HepG2 (cell line): ENCODE measurements at regions not wholly inside any gene's neighbourhood (a gene's known extent, or its start where the extent isn't known, plus 50 kb on each side); places are given as distances from the start of the nearest gene placed in this dataset.

Experiments used
- ARID3A ChIP-seq: IDR thresholded peaks from 2 replicates; pipeline ENCODE4 v1.6.1; 2012; ENCODE audit warnings: low read depth, low read length, improper control_type of control experiment
- ATF3 ChIP-seq: sonication (generic); formaldehyde crosslinking; IDR thresholded peaks from 2 replicates; pipeline ENCODE4 v1.4.0; 2020; ENCODE audit warnings: missing genetic modification reagents
- CEBPG ChIP-seq: IDR thresholded peaks from 2 replicates; pipeline ENCODE4 v1.6.1; 2016
- CREB1 ChIP-seq, 2 experiments: fragments of 450-650 bp in 1 of 2; IDR thresholded peaks; 2 replicates each; pipeline ENCODE4 v1.6.1; 2016 to 2017; ENCODE audit warnings: control low read depth in 1 of 2, mild to moderate bottlenecking in 1 of 2, missing compliant biosample characterization in 1 of 2, missing genetic modification characterization in 1 of 2
- DPF2 ChIP-seq: sonication (generic); formaldehyde crosslinking; IDR thresholded peaks from 2 replicates; pipeline ENCODE4 v1.4.0; 2020; ENCODE audit warnings: mild to moderate bottlenecking, low read depth, missing genetic modification reagents, borderline replicate concordance
- DZIP1 ChIP-seq: sonication (generic); formaldehyde crosslinking; IDR thresholded peaks from 2 replicates; pipeline ENCODE4 v1.5.0; 2020; ENCODE audit warnings: mild to moderate bottlenecking, missing genetic modification reagents
- HNF1B ChIP-seq: sonication (generic); formaldehyde crosslinking; IDR thresholded peaks from 2 replicates; pipeline ENCODE4 v1.5.1; 2020; ENCODE audit warnings: mild to moderate bottlenecking, moderate library complexity, missing genetic modification reagents
- IRF2 ChIP-seq: IDR thresholded peaks from 2 replicates; pipeline ENCODE4 v1.6.1; 2018; ENCODE audit warnings: missing genetic modification reagents, missing compliant biosample characterization
- MAF1 ChIP-seq: sonication (generic); formaldehyde crosslinking; IDR thresholded peaks from 2 replicates; pipeline ENCODE4 v1.5.0; 2020; ENCODE audit warnings: missing genetic modification reagents, borderline replicate concordance
- MAZ ChIP-seq, 2 experiments: sonication (generic) in 1 of 2; formaldehyde crosslinking in 1 of 2; IDR thresholded peaks; 2 replicates each; pipeline versions ENCODE4 v1.5.0 to v1.6.1; 2012 to 2020; ENCODE audit warnings: low read depth in 2 of 2, mild to moderate bottlenecking in 2 of 2, borderline replicate concordance in 1 of 2, improper control_type of control experiment in 1 of 2, low read length in 1 of 2, missing genetic modification reagents in 1 of 2, moderate library complexity in 1 of 2
- MXD4 ChIP-seq: IDR thresholded peaks from 2 replicates; pipeline ENCODE4 v1.6.1; 2016; ENCODE audit warnings: mild to moderate bottlenecking, missing biosample characterization, missing genetic modification reagents
- SOX13 ChIP-seq, 3 experiments: fragments of 450-650 bp in 1 of 3; sonication (generic) in 1 of 3; formaldehyde crosslinking in 1 of 3; IDR thresholded peaks in 2 of 3; conservative IDR thresholded peaks in 1 of 3; 2 replicates each; pipeline versions ENCODE4 v1.5.0 to v1.6.1; 2016 to 2020; ENCODE audit warnings: antibody characterized with exemption in 1 of 3, mild to moderate bottlenecking in 1 of 3, missing compliant biosample characterization in 1 of 3, missing genetic modification reagents in 1 of 3, moderate library complexity in 1 of 3
- THAP11 ChIP-seq: IDR thresholded peaks from 2 replicates; pipeline ENCODE4 v1.6.1; 2016; ENCODE audit warnings: missing biosample characterization, missing genetic modification reagents
- ZNF18 ChIP-seq: sonication (generic); formaldehyde crosslinking; IDR thresholded peaks from 2 replicates; pipeline ENCODE4 v1.8.0; 2022; ENCODE audit warnings: mild to moderate bottlenecking, missing genetic modification reagents; ENCODE audit not compliant: insufficient replicate concordance
- ZNF280D ChIP-seq: sonication (generic); formaldehyde crosslinking; IDR thresholded peaks from 2 replicates; pipeline ENCODE4 v1.5.1; 2020; ENCODE audit warnings: mild to moderate bottlenecking, missing genetic modification reagents

- TF ChIP-seq ARID3A (0 out of 2 replicates have a peak, but pooled peaks have one; percentile 66), ATF3 (CRISPR knock-in tag) (no peak), DZIP1 (CRISPR knock-in tag) (no peak), DPF2 (CRISPR knock-in tag) (no peak), MAF1 (CRISPR knock-in tag) (no peak), ZNF280D (CRISPR knock-in tag) (no peak), MAZ (IDR thresholded peaks at IDR 0.05; ENCODE audit: borderline replicate concordance, low read depth, low read length) (no peak), MAZ (CRISPR knock-in tag; IDR thresholded peaks at IDR 0.05; ENCODE audit: low read depth) (no peak), HNF1B (CRISPR knock-in tag) (no peak), MXD4 (CRISPR knock-in tag) (no peak), ZNF18 (CRISPR knock-in tag) (no peak), SOX13 (IDR thresholded peaks at IDR 0.05) (no peak), SOX13 (CRISPR knock-in tag; conservative IDR thresholded peaks at IDR 0.05 in 1 of 2, IDR thresholded peaks at IDR 0.05 in 1 of 2) (peak in 1 of 2 experiments; percentile 15; a peak in 1 of 4 replicates), THAP11 (CRISPR knock-in tag) (0 out of 2 replicates have a peak, but pooled peaks have one; percentile 39), CREB1 (IDR thresholded peaks at IDR 0.05) (no peak), CREB1 (CRISPR knock-in tag; IDR thresholded peaks at IDR 0.05) (no peak), IRF2 (peak; percentile 63; the same call in 1 of the 2 replicates), CEBPG (CRISPR knock-in tag) (peak; percentile 96)
Measured at GRCh38 chr16:9647981-9648701, 534.1 kb downstream of the GRIN2A start (continued).
